ENCODE measurements at regions not wholly inside any gene's neighbourhood (a gene's known extent, or its start where the extent isn't known, plus 50 kb on each side); places are given as distances from the start of the nearest gene placed in this dataset.
"Not testable (repeated sequence)": the region's sequence is repeated elsewhere in the genome, so short reads cannot be mapped to it uniquely, and the experiment has no call there.

DNA sequence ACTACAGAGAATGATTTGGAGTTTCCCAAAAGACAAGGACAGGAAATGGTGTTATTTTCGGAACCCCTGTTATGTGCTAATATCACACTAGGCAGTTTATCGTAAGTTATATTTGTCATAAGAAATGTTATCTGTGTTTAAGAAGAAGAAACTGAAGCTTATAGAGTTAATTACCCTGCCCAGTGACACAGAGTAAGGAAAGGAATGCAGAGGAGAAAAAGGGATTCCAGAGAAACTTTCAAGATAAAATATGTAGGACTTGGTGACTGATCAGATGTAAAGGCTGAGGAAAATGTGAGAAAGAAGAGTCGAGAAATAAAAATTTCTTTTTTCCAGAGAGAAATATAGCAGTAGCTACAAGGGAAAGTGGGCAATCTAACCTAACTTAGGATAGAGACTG, 63.5 kb upstream of the ZNF746 start:
- Histone ChIP-seq H3K4me3 (ENCODE audit: low read depth, low read length) (no peak overlapping the region), H3K27me3 (ENCODE audit: control insufficient read depth, insufficient read depth, low read length) (no peaks in the 10 kb centered on the region), H3K9ac (no peak overlapping the region), H3K4me2 (ENCODE audit: low read length) (no peak overlapping the region), H2AFZ (no peak overlapping the region), H3K27ac (no peak overlapping the region), H3K79me2 (no peaks in the 10 kb centered on the region), H3K9me3 (ENCODE audit: control insufficient read depth, low read length) (peaks cover 3% of the 10 kb centered on the region), H3K36me3 (ENCODE audit: control insufficient read depth, insufficient read depth, low read length) (no peaks in the 10 kb centered on the region), H3K4me1 (no peaks in the 10 kb centered on the region)
- TF ChIP-seq, protein P1, sequence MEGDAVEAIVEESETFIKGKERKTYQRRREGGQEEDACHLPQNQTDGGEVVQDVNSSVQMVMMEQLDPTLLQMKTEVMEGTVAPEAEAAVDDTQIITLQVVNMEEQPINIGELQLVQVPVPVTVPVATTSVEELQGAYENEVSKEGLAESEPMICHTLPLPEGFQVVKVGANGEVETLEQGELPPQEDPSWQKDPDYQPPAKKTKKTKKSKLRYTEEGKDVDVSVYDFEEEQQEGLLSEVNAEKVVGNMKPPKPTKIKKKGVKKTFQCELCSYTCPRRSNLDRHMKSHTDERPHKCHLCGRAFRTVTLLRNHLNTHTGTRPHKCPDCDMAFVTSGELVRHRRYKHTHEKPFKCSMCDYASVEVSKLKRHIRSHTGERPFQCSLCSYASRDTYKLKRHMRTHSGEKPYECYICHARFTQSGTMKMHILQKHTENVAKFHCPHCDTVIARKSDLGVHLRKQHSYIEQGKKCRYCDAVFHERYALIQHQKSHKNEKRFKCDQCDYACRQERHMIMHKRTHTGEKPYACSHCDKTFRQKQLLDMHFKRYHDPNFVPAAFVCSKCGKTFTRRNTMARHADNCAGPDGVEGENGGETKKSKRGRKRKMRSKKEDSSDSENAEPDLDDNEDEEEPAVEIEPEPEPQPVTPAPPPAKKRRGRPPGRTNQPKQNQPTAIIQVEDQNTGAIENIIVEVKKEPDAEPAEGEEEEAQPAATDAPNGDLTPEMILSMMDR (IDR thresholded peaks at IDR 0.05) = no peak

DNA sequence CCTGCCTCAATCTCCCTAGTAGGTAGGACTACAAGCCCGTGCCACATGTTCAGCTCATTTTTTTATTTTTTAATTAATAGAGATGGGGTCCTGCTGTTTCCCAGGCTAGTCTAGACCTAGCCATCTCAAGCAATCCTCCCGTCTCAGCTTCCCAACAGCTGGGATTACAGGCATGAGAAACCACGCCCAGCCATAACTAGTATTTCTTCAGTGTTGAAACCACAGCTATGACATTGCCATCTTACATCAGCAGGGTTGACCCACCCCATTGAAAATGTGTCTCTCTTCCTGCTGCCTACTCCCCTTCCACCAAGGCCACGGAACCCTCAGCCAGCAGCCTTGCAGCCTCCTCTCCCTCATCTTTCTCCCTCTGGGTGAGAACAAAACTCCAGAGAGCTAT, 62.1 kb upstream of the ZNF746 start:
- Histone ChIP-seq H3K4me2 (ENCODE audit: low read length) (no peak overlapping the region), H3K9ac (no peak overlapping the region), H3K27me3 (ENCODE audit: control insufficient read depth, insufficient read depth, low read length) (no peaks in the 10 kb centered on the region), H3K9me3 (ENCODE audit: control insufficient read depth, low read length) (peaks cover 3% of the 10 kb centered on the region), H3K79me2 (no peaks in the 10 kb centered on the region), H3K4me1 (no peaks in the 10 kb centered on the region), H2AFZ (no peak overlapping the region), H3K4me3 (ENCODE audit: low read depth, low read length) (no peak overlapping the region), H3K36me3 (ENCODE audit: control insufficient read depth, insufficient read depth, low read length) (no peaks in the 10 kb centered on the region), H3K27ac (no peak overlapping the region)
- TF ChIP-seq, protein P1 (IDR thresholded peaks at IDR 0.05) = no peak

DNA sequence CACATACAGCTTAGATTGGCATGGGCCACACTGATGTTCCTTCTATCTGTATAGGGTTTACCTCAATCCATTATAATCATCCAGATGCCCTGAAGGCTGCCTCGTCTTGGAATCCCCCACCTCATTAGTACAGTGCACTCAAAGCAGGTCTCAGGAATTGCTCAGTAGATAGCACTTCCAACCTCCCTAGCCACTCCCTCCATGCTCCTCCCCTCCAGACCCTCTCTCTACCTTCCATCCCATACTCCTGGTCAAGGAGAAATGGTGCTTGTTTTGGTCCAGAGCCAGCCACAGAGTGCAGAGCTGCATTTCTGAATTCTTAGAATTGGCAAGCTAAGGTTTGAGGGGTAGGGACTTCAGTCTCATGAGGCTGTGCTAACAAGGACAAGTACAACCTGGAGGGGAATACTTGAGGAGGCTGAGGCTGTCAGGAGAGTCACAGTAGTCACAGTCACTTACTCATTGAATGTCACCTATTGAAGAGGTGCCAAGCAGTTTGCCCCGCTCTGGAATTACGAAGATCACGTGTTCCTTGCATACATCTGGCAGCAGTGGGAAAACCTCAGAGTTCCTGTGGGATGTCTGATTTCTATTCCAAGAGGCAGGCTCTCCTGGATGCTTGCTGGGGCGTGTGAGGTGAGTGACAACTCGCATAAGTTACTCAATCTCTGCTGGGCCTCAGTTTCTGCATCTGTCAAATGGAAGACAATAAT, 60.7 kb upstream of the ZNF746 start:
- Histone ChIP-seq H3K27me3 (ENCODE audit: control insufficient read depth, insufficient read depth, low read length) (no peaks in the 10 kb centered on the region), H3K4me3 (ENCODE audit: low read depth, low read length) (no peak overlapping the region), H2AFZ (no peak overlapping the region), H3K79me2 (no peaks in the 10 kb centered on the region), H3K9ac (no peak overlapping the region), H3K4me1 (no peaks in the 10 kb centered on the region), H3K36me3 (ENCODE audit: control insufficient read depth, insufficient read depth, low read length) (no peaks in the 10 kb centered on the region), H3K27ac (no peak overlapping the region), H3K4me2 (ENCODE audit: low read length) (no peak overlapping the region), H3K9me3 (ENCODE audit: control insufficient read depth, low read length) (no peaks in the 10 kb centered on the region)
- TF ChIP-seq, protein P1 (IDR thresholded peaks at IDR 0.05) = no peak

DNA sequence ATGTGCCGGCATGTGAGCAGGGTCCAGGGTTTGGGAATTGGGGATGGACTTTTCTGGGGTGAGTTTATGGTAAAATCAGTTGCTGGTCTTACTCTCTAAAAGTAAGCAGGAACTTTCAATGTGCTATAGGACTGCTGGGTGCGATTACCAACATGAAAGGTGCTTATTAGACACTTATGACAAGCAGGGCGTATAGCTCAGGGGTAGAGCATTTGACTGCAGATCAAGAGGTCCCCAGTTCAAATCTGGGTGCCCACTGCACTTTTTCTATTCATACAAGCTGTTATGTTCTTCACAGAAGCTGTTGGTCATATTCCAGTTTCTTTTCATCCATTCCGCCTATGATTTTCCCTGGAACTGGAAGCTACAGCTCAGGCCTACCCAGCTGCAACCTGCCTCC, 58.9 kb upstream of the ZNF746 start:
- not testable (repeated sequence) for H3K9ac ChIP-seq; H3K4me2 ChIP-seq (ENCODE audit: low read length); H3K36me3 ChIP-seq (ENCODE audit: control insufficient read depth, insufficient read depth, low read length); H3K4me1 ChIP-seq; H3K4me3 ChIP-seq (ENCODE audit: low read depth, low read length); H3K27ac ChIP-seq; H3K27me3 ChIP-seq (ENCODE audit: control insufficient read depth, insufficient read depth, low read length); H2AFZ ChIP-seq; H3K79me2 ChIP-seq; H3K9me3 ChIP-seq (ENCODE audit: control insufficient read depth, low read length)

DNA sequence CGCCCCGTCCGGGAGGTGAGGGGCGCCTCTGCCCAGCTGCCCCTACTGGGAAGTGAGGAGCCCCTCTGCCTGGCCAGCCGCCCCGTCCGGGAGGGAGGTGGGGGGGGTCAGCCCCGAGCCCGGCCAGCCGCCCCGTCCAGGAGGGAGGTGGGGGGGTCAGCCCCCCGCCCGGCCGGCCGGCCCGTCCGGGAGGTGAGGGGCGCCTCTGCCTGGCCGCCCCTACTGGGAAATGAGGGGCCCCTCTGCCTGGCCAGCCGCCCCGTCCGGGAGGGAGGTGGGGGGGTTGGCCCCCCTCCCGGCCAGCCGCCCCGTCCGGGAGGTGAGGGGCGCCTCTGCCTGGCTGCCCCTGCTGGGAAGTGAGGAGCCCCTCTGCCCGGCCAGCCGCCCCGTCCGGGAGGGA, 57.2 kb upstream of the ZNF746 start:
- H3K4me3 ChIP-seq (ENCODE audit: low read depth, low read length); H3K4me1 ChIP-seq; H3K9ac ChIP-seq; H3K27me3 ChIP-seq (ENCODE audit: control insufficient read depth, insufficient read depth, low read length); H3K27ac ChIP-seq; H3K9me3 ChIP-seq (ENCODE audit: control insufficient read depth, low read length); H3K4me2 ChIP-seq (ENCODE audit: low read length); H3K79me2 ChIP-seq; H3K36me3 ChIP-seq (ENCODE audit: control insufficient read depth, insufficient read depth, low read length); H2AFZ ChIP-seq: not testable (repeated sequence)

DNA sequence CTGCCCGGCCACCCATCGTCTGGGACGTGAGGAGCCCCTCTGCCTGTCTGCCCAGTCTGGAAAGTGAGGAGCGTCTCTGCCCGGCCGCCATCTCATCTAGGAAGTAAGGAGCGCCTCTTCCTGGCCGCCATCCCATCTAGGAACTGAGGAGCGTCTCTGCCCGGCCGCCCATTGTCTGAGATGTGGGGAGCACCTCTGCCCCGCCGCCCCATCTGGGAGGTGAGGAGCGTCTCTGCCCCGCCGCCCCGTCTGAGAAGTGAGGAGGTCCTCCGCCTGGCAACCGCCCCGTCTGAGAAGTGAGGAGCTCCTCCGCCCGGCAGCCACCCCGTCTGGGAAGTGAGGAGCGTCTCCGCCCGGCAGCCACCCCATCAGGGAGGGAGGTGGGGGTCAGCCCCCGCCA, 56.4 kb upstream of the ZNF746 start:
- H3K27ac ChIP-seq; H3K9ac ChIP-seq; H3K27me3 ChIP-seq (ENCODE audit: control insufficient read depth, insufficient read depth, low read length); H3K4me3 ChIP-seq (ENCODE audit: low read depth, low read length); H2AFZ ChIP-seq; H3K79me2 ChIP-seq; H3K4me2 ChIP-seq (ENCODE audit: low read length); H3K4me1 ChIP-seq; H3K36me3 ChIP-seq (ENCODE audit: control insufficient read depth, insufficient read depth, low read length); H3K9me3 ChIP-seq (ENCODE audit: control insufficient read depth, low read length): not testable (repeated sequence)
